ELF-1 (cell line): ENCODE measurements at regions not wholly inside any gene's neighbourhood (a gene's known extent, or its start where the extent isn't known, plus 50 kb on each side); places are given as distances from the start of the nearest gene placed in this dataset.
"Not testable (repeated sequence)": the region's sequence is repeated elsewhere in the genome, so short reads cannot be mapped to it uniquely, and the experiment has no call there.

Source experiments
- DNase-seq: peaks from one replicate; pipeline ENCODE4 v3.0.0-alpha.2; 2016; ENCODE audit warnings: low read depth, low spot score

- DNase-seq, result not testable (repeated sequence)
These were observed 54.2 kb upstream of the FAM72C start for GRCh38 chr1:144026022-144026421.

GRCh38 chr1:144021690-144022384 is 50.1 kb upstream of the FAM72C start:
- not testable (repeated sequence) for DNase-seq
